Testis (tissue), 2 donors: ENCODE measurements at regions not wholly inside any gene's neighbourhood (a gene's known extent, or its start where the extent isn't known, plus 50 kb on each side); places are given as distances from the start of the nearest gene placed in this dataset.

Experiments
- CTCF ChIP-seq, 3 experiments: fragments of 450-650 bp in 2 of 3; fragments of 200-600 bp in 1 of 3; sonication (generic) in 1 of 3; IDR thresholded peaks; one replicate each; pipeline ENCODE4 v1.5.1; 2016 to 2019; ENCODE audit warnings: antibody characterized with exemption in 3 of 3, mild to moderate bottlenecking in 2 of 3, moderate library complexity in 1 of 3
- POLR2A ChIP-seq: fragments of 450-650 bp; IDR thresholded peaks from one replicate; pipeline ENCODE4 v1.6.1; 2017; ENCODE audit warnings: antibody characterized with exemption, mild to moderate bottlenecking, moderate library complexity

GRCh38 chr3:127134887-127135240 is 58.1 kb upstream of the PRR23E start:
- TF ChIP-seq POLR2A (no peak), CTCF (IDR thresholded peaks at IDR 0.05) (no peak)
